ENCODE measurements at regions not wholly inside any gene's neighbourhood (a gene's known extent, or its start where the extent isn't known, plus 50 kb on each side); places are given as distances from the start of the nearest gene placed in this dataset.

DNA sequence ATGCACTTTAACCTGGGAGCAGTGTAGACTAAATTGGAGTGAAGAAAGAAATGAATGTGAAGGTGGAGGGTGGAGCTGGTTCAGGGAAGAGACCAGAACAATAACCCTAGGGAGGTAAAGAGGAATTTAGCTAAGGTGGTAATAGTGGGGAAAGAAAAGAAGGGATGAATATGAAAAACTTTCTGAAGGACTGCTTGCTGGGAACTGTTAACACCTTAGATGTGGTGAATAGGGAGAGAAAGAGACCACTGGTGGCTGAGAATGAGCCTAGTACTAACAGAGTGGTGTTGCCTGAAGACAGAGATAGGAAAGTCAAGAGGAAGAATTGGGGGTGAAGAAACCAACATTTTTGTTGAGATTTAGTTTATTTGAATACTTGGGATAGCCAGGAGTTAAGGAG is 78.4 kb upstream of the HS3ST5 start:
- TF ChIP-seq CTCF (IDR thresholded peaks at IDR 0.05 in 8 of 11, conservative IDR thresholded peaks at IDR 0.05 in 3 of 11), result no peak
- TF ChIP-seq POLR2AphosphoS5 (IDR thresholded peaks at IDR 0.05), result no peak
- no peak for TF ChIP-seq POLR2A (IDR thresholded peaks at IDR 0.05)
